ENCODE measurements at regions not wholly inside any gene's neighbourhood (a gene's known extent, or its start where the extent isn't known, plus 50 kb on each side); places are given as distances from the start of the nearest gene placed in this dataset.
"Not testable (repeated sequence)": the region's sequence is repeated elsewhere in the genome, so short reads cannot be mapped to it uniquely, and the experiment has no call there.

DNA sequence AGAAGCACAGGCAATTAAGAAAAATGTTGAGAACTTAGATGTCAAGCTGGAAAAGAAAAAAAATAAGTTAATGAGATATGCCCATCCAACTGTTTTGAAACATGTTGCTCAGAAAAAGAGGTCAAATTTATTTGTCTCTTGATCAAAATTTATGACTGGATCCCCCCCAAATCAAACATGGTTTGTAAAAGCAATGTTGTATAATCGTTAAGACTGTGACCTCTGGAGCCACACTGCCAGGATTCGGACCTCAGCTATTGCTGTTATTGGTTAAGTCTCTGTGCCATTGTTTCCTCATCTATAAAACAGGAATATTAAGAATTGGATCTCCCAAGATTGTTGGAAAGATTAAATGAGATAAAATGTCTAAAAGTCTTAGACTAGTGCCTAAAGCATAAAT is 51.9 kb upstream of the LRRK2 start:
- Histone ChIP-seq H3K9me3 (replicated peaks) (no peaks in the 10 kb centered on the region), H3K4me3 (no peak overlapping the region), H3K27me3 (no peaks in the 10 kb centered on the region), H3K27ac (no peak overlapping the region), H3K4me1 (no peaks in the 10 kb centered on the region), H3K36me3 (no peaks in the 10 kb centered on the region)
- no peak for DNase-seq

DNA sequence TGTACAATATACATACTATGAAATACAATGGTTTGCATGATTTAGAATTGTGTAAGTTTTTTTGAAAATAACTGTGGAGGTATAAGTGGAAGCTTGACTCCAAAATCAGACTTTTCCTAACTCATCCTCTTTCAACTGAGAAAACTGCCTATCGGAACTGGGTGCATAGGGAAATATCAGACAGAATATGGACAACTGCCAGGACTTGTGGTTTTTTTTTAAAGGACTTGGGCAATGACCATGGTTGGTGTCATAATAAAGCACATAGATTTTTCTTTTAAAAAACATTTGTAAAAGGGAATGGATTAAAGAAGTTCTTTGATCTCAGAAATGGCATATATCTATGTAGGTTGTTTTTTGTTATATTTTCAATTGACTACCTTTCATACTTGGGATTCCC is 53.3 kb upstream of the LRRK2 start:
- Histone ChIP-seq H3K27ac (no peak overlapping the region), H3K4me1 (no peaks in the 10 kb centered on the region), H3K36me3 (no peaks in the 10 kb centered on the region), H3K9me3 (replicated peaks) (no peaks in the 10 kb centered on the region), H3K4me3 (no peak overlapping the region), H3K27me3 (no peaks in the 10 kb centered on the region)
- DNase-seq, result no peak

DNA sequence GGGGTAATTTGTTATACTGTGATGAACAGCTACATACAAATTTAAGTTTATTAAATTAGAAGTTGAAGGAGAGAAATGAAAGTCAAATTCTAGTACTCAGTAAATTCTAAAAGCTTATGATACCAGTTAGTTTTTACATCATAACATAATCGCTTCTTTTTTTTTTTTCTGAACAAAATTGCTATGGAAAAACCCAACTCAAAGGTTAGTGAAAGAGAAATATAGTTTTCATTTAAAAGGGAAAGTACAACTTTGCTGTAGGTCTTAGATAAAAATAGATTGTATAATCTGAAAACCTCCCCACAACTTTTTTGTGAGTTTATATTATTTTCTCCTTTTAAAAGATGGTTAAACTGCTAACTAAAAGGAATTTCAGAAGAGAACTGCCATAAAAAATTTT is 53.7 kb upstream of the LRRK2 start:
- Histone ChIP-seq H3K9me3 (replicated peaks) (no peaks in the 10 kb centered on the region), H3K4me1 (no peaks in the 10 kb centered on the region), H3K4me3 (no peak overlapping the region), H3K36me3 (no peaks in the 10 kb centered on the region), H3K27me3 (no peaks in the 10 kb centered on the region), H3K27ac (no peak overlapping the region)
- no peak for DNase-seq

DNA sequence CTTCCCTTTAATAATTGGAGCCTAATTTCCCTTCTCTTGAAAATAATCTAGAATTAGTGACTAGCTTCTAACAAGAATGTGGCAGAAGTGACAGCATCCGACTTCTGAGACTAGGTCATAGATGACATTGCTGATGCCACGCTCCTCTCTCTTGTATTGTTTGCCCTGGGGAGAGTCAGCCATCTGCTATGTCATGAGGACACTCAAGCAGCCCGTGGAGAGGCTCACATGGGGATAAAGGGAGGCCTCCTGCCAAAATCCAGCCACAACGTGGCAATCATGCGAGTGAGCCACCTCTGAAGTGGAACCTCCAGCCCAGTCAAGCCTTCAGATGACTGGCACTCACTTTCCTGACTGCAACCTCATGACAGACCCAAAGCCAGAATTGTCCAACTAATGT is 54.2 kb upstream of the LRRK2 start:
- Histone ChIP-seq H3K4me3 (no peak overlapping the region), H3K9me3 (replicated peaks) (no peaks in the 10 kb centered on the region), H3K36me3 (no peaks in the 10 kb centered on the region), H3K27me3 (no peaks in the 10 kb centered on the region), H3K27ac (no peak overlapping the region), H3K4me1 (no peaks in the 10 kb centered on the region)
- no peak for DNase-seq

DNA sequence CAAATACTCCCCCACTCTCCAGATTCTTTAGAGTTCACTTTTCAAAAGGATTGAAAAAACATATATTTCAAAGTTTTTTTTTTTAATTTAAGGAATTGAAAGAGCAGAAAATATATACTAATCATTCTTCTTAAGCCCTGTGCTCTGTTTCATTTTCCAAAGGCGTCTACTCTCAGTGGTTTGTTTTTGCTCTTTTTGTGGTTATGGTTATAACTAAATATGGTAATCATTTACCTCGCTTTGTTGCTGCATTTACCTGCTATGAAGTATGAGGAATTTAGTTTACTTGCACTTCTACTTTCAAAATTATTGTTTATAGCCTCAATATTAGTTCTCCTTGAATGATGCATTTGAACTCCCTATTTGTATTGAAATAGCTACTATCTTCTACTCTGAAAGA is 55.9 kb upstream of the LRRK2 start:
- Histone ChIP-seq H3K4me3 (no peak overlapping the region), H3K9me3 (replicated peaks) (no peaks in the 10 kb centered on the region), H3K4me1 (no peaks in the 10 kb centered on the region), H3K36me3 (no peaks in the 10 kb centered on the region), H3K27ac (no peak overlapping the region), H3K27me3 (no peaks in the 10 kb centered on the region)
- no peak for DNase-seq

DNA sequence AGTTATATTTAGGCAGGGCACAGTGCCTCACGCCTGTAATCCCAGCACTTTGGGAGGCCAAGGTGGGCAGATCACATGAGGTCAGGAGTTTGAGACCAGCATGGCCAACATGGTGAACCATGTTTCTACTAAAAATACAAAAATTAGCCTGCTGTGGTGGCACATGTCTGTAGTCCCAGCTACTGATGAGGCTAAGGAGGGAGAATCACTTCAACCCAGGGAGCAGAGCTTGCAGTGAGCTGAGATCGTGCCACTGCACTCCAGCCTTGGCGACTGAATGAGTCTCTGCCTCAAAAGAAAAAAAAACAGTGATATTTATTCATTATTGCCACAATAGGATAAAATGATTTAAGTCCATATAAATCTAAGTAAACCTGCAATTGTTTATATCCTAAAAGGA is 56.4 kb upstream of the LRRK2 start:
- not testable (repeated sequence) for H3K27ac ChIP-seq; H3K9me3 ChIP-seq (replicated peaks); H3K4me3 ChIP-seq; H3K27me3 ChIP-seq; H3K4me1 ChIP-seq; DNase-seq; H3K36me3 ChIP-seq

DNA sequence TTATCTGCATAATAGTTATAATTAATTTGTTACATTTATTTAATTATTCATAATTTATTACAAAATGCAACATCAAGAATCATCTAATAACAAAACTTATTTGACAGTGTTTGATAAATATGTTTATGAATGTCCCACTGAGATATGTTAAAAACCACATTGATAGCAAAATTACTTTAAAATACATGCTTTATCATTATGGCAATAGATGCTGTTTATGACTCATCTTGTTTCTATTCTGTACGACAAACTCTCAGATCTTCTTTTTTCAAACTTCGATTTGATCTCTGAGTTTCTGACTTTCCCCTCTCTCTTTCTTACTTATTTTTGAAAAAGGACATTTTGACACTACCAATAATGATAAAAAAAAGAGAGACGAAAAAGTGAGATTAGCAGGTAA is 56.8 kb upstream of the LRRK2 start:
- no peak overlapping the region for H3K4me3 ChIP-seq
- H3K36me3 ChIP-seq, result no peaks in the 10 kb centered on the region
- H3K27me3 ChIP-seq, result no peaks in the 10 kb centered on the region
- no peak overlapping the region for H3K27ac ChIP-seq
- H3K4me1 ChIP-seq, result no peaks in the 10 kb centered on the region
- DNase-seq, result no peak
- no peaks in the 10 kb centered on the region for H3K9me3 ChIP-seq (replicated peaks)

DNA sequence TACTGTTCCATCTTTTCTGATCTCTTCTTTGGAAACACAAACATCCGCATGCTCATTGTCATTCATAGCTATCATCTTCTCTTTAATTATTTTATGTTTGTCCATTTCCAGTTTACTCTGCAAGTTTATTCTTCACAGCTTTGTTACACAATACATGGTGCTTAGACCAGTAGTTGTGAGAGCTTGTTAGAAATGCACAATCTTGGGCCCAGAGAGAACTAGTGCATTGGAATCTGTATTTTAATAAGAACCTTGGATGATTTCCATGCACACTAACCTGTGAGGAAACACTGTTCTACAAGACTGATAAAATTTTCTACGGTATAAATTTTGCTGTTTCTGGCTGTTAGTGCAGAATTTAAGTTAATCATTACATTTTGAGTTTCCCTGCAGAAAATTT is 59.3 kb upstream of the SLC2A13 start:
- Histone ChIP-seq H3K27me3 (no peaks in the 10 kb centered on the region), H3K4me3 (no peak overlapping the region), H3K36me3 (no peaks in the 10 kb centered on the region), H3K9me3 (replicated peaks) (no peaks in the 10 kb centered on the region), H3K4me1 (no peaks in the 10 kb centered on the region), H3K27ac (no peak overlapping the region)
- DNase-seq, result no peak

DNA sequence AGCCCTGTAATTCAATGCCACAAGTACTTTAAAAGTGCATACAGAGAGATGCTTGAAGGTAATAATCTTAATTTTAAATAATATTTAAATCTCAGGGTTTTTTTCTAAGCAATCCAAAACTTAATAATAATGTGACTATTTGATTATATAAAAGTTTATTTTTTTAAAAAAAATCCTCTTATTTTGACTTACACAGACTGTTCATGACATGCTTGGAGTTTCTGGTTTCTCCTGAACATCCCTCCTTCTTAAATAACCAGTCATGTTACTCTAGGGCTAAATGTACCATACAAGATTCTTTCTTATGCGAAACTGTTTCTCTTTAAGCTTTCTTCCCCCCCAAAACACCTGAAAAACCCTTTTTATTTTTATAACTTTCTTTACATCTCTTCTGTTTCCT is 58.2 kb upstream of the SLC2A13 start:
- Histone ChIP-seq H3K27me3 (no peaks in the 10 kb centered on the region), H3K9me3 (replicated peaks) (no peaks in the 10 kb centered on the region), H3K4me3 (no peak overlapping the region), H3K27ac (no peak overlapping the region), H3K4me1 (no peaks in the 10 kb centered on the region), H3K36me3 (no peaks in the 10 kb centered on the region)
- no peak for DNase-seq

DNA sequence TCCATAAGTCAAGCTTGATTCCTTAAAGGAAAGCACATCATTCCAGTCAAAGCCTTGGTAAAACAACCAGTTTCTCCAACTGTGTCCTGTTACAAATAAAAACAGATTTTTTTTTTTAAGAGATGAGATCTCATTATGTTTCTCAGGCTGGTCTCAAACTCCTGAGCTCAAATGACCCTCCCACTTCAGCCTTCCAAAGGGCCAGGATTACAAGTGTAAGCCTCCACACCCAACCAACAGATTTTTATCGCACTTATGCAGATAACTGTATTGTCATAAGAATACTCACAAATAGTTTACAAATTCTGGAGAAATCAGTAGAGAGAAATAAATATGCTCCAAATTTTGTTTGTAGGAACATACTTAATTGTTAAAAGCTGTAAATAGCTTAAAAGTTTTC is 56.2 kb upstream of the SLC2A13 start:
- no peak overlapping the region for H3K27ac ChIP-seq
- no peak overlapping the region for H3K4me3 ChIP-seq
- DNase-seq, result no peak
- no peaks in the 10 kb centered on the region for H3K9me3 ChIP-seq (replicated peaks)
- no peaks in the 10 kb centered on the region for H3K36me3 ChIP-seq
- H3K4me1 ChIP-seq, result no peaks in the 10 kb centered on the region
- H3K27me3 ChIP-seq, result no peaks in the 10 kb centered on the region

DNA sequence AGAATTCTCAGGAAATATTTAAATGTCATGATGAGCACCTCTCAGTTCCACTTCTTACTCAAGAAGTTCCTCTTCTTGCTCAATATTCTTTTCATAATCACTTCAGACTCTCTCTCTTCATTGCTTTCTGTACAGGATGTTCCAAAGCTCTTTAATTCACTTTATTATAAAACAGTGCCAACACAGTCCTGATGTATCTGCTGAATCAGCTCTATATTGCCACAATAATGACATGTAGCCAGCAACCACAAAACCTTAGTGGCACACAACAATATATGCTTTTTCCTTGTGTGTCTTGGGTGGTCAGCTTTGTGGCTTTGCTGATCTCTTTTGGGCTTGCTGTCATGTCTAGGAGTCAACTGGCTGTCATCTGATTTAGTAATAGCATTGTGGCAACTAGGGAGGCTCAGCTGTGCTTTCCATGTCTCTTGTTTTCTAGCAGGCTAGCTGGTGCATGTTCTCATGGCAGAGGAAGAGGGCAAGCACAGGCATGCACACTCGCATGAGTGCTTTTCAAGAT is 52.8 kb upstream of the SLC2A13 start:
- peak in 1 of 2 experiments; percentile 25 for DNase-seq
- Histone ChIP-seq H3K4me1 (peaks cover 8% of the 10 kb centered on the region; the same call in 1 of the 2 replicates), H3K4me3 (no peak overlapping the region), H3K9me3 (replicated peaks) (no peaks in the 10 kb centered on the region), H3K27ac (no peak overlapping the region), H3K27me3 (no peaks in the 10 kb centered on the region), H3K36me3 (no peaks in the 10 kb centered on the region)

DNA sequence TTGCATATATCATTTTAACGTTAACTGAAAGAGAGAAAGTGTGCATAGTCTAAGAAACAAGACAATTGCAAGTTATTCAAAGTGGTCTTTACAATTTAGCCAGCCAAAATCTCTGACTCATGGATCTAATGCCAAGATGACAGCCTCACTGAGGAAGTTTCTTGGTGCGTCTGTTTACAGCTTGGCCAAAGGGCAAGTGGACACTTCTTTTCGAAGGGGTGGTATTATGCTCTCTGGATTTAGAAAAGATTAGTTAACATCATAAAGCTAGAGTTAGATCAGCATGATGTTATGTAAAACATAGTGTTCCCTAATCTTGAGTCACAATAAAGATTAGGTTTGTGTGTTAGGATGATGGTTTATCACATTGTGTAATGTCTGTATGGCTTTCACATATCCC is 51.5 kb upstream of the SLC2A13 start:
- DNase-seq, result no peak
- no peaks in the 10 kb centered on the region for H3K36me3 ChIP-seq

DNA sequence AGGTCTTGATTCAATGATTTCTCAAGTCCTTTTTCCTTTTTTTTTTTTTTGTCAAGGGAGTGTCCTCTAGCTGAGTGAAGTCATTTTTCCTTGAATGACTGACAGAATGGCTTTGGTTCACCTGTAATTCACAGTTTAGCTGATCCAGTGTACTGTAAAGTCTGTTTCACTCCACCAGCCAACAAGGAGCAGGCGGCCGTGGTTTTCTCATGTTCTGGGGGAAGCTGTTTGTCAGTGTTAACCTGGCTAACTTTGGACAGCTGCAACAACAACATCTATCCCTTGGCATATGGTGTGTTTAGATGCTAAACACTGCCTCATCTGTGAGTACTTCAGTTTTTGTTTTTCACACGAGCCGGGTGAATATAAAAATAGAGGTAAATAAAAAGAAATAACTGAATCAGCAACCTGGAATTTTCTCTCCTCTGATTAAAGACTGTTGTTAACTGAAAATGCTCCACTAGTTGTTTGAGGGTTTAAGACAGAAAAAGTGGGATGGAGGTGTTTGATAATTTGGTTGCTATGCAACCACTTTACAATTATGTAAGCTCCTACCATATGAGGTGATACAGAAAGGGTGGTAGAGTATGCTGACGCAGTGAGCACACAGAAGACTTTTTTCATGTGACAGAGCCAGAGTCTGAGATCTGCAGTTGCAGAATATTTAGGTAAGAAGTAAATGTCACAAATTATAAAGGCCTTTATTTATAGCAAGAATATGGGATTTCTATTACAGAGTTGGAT is 50.3 kb upstream of the SLC2A13 start:
- Histone ChIP-seq H3K27ac (no peak overlapping the region), H3K4me3 (no peak overlapping the region), H3K27me3 (no peaks in the 10 kb centered on the region), H3K36me3 (no peaks in the 10 kb centered on the region), H3K4me1 (peaks cover 8% of the 10 kb centered on the region; the same call in 1 of the 2 replicates), H3K9me3 (replicated peaks) (no peaks in the 10 kb centered on the region)
- peak; percentile 52 to 75 for DNase-seq

More for the DNA sequence above, 51.5 kb upstream of the SLC2A13 start:
- no peaks in the 10 kb centered on the region for H3K27me3 ChIP-seq
- peaks cover 8% of the 10 kb centered on the region; the same call in 1 of the 2 replicates for H3K4me1 ChIP-seq
- H3K4me3 ChIP-seq, result no peak overlapping the region
- H3K27ac ChIP-seq, result no peak overlapping the region
- H3K9me3 ChIP-seq (replicated peaks), result no peaks in the 10 kb centered on the region
